ENCODE measurements at regions not wholly inside any gene's neighbourhood (a gene's known extent, or its start where the extent isn't known, plus 50 kb on each side); places are given as distances from the start of the nearest gene placed in this dataset.

- no peak for ATAC-seq (ENCODE audit: low read depth)
- Histone ChIP-seq H3K27me3 (ENCODE audit: insufficient read depth, poor library complexity, severe bottlenecking) (no peaks in the 10 kb centered on the region), H3K4me1 (ENCODE audit: insufficient read depth, poor library complexity, severe bottlenecking) (no peaks in the 10 kb centered on the region), H3K36me3 (ENCODE audit: low read depth) (no peaks in the 10 kb centered on the region), H3K4me3 (ENCODE audit: severe bottlenecking) (no peak overlapping the region), H3K9me3 (ENCODE audit: severe bottlenecking) (no peaks in the 10 kb centered on the region), H3K27ac (ENCODE audit: poor library complexity, severe bottlenecking) (no peak overlapping the region)
- DNase-seq (ENCODE audit: low spot score), result no peak
- no peak for TF ChIP-seq CTCF (IDR thresholded peaks at IDR 0.05; ENCODE audit: poor library complexity, severe bottlenecking)
Measured at GRCh38 chr1:199112365-199112764, 473.5 kb downstream of the PTPRC start.

GRCh38 chr1:199113265-199113869, 474.5 kb downstream of the PTPRC start:
- no peaks in the 10 kb centered on the region for H3K36me3 ChIP-seq (ENCODE audit: low read depth)
- H3K27ac ChIP-seq (ENCODE audit: poor library complexity, severe bottlenecking), result no peak overlapping the region
- H3K4me3 ChIP-seq (ENCODE audit: severe bottlenecking), result no peak overlapping the region
- DNase-seq (ENCODE audit: low spot score) (no peak), ATAC-seq (ENCODE audit: low read depth) (no peak)
- no peaks in the 10 kb centered on the region for H3K27me3 ChIP-seq (ENCODE audit: insufficient read depth, poor library complexity, severe bottlenecking)
- peak; percentile 65 for TF ChIP-seq CTCF (IDR thresholded peaks at IDR 0.05; ENCODE audit: poor library complexity, severe bottlenecking)
- no peaks in the 10 kb centered on the region for H3K4me1 ChIP-seq (ENCODE audit: insufficient read depth, poor library complexity, severe bottlenecking)
- H3K9me3 ChIP-seq (ENCODE audit: severe bottlenecking), result no peaks in the 10 kb centered on the region

- ATAC-seq (ENCODE audit: low read depth) (no peak), DNase-seq (ENCODE audit: low spot score) (no peak)
- H3K4me3 ChIP-seq (ENCODE audit: severe bottlenecking), result no peak overlapping the region
- TF ChIP-seq CTCF (IDR thresholded peaks at IDR 0.05; ENCODE audit: poor library complexity, severe bottlenecking), result no peak
- no peaks in the 10 kb centered on the region for H3K27me3 ChIP-seq (ENCODE audit: insufficient read depth, poor library complexity, severe bottlenecking)
- H3K36me3 ChIP-seq (ENCODE audit: low read depth), result no peaks in the 10 kb centered on the region
- H3K4me1 ChIP-seq (ENCODE audit: insufficient read depth, poor library complexity, severe bottlenecking), result no peaks in the 10 kb centered on the region
- no peaks in the 10 kb centered on the region for H3K9me3 ChIP-seq (ENCODE audit: severe bottlenecking)
- no peak overlapping the region for H3K27ac ChIP-seq (ENCODE audit: poor library complexity, severe bottlenecking)
Measured at GRCh38 chr1:199116488-199116887, 477.6 kb downstream of the PTPRC start.

GRCh38 chr1:199121047-199121446, 482.2 kb downstream of the PTPRC start:
- H3K4me1 ChIP-seq (ENCODE audit: insufficient read depth, poor library complexity, severe bottlenecking), result peaks cover 14% of the 10 kb centered on the region
- no peak for TF ChIP-seq CTCF (IDR thresholded peaks at IDR 0.05; ENCODE audit: poor library complexity, severe bottlenecking)
- H3K9me3 ChIP-seq (ENCODE audit: severe bottlenecking), result no peaks in the 10 kb centered on the region

GRCh38 chr1:199122085-199122484, 483.2 kb downstream of the PTPRC start:
- no peak for TF ChIP-seq CTCF (IDR thresholded peaks at IDR 0.05; ENCODE audit: poor library complexity, severe bottlenecking)
- H3K36me3 ChIP-seq (ENCODE audit: low read depth), result no peaks in the 10 kb centered on the region
- H3K4me3 ChIP-seq (ENCODE audit: severe bottlenecking), result no peak overlapping the region

More at GRCh38 chr1:199121047-199121446, 482.2 kb downstream of the PTPRC start:
- Histone ChIP-seq H3K27me3 (ENCODE audit: insufficient read depth, poor library complexity, severe bottlenecking) (no peaks in the 10 kb centered on the region), H3K36me3 (ENCODE audit: low read depth) (no peaks in the 10 kb centered on the region), H3K27ac (ENCODE audit: poor library complexity, severe bottlenecking) (no peak overlapping the region), H3K4me3 (ENCODE audit: severe bottlenecking) (no peak overlapping the region)
- ATAC-seq (ENCODE audit: low read depth) (no peak), DNase-seq (ENCODE audit: low spot score) (no peak)

More at GRCh38 chr1:199122085-199122484, 483.2 kb downstream of the PTPRC start:
- Histone ChIP-seq H3K27ac (ENCODE audit: poor library complexity, severe bottlenecking) (peak overlapping the region; percentile 46), H3K4me1 (ENCODE audit: insufficient read depth, poor library complexity, severe bottlenecking) (peaks cover 14% of the 10 kb centered on the region), H3K9me3 (ENCODE audit: severe bottlenecking) (no peaks in the 10 kb centered on the region), H3K27me3 (ENCODE audit: insufficient read depth, poor library complexity, severe bottlenecking) (no peaks in the 10 kb centered on the region)
- DNase-seq (ENCODE audit: low spot score), result no peak
- ATAC-seq (ENCODE audit: low read depth), result no peak
